A549 (cell line): ENCODE measurements at regions not wholly inside any gene's neighbourhood (a gene's known extent, or its start where the extent isn't known, plus 50 kb on each side); places are given as distances from the start of the nearest gene placed in this dataset.

ENCODE experiments used
- ATAC-seq, 2 experiments: fragments of 200-7000 bp in 1 of 2; fragments of >200 bp in 1 of 2; cut with Nextera tagmentation in 1 of 2; cut with Tn5 transposase in 1 of 2; 3 replicates each; pipeline versions ENCODE4 v1.8.0 to v1.9.1; 2018 to 2020; ENCODE audit warnings: mild to moderate bottlenecking in 1 of 2, moderate library complexity in 1 of 2
- CTCF ChIA-PET: fragments of 300-600 bp; sonication (Branson Sonifier 250); formaldehyde crosslinking; extraction: SDS; loops from one replicate; lab custom pipeline; 2021; ENCODE audit warnings: antibody characterized with exemption, inconsistent platforms; lab: Yijun Ruan, JAX
- POLR2A ChIA-PET: fragments of 350-600 bp; formaldehyde crosslinking; extraction: SDS; loops from one replicate; lab custom pipeline; 2021; ENCODE audit warnings: antibody characterized with exemption, inconsistent platforms; lab: Yijun Ruan, JAX
- DNase-seq, 2 experiments: peaks; one replicate each; pipeline versions ENCODE4 v3.0.0 to v3.0.0-alpha.2; 2011 to 2016; ENCODE audit warnings: low read depth in 1 of 2, low spot score in 1 of 2
- FAIRE-seq: peaks from 2 replicates; lab custom pipeline; 2011; peaks lifted over from hg19 to GRCh38; lab: Jason Lieb, UNC
- H3K27ac ChIP-seq, 2 experiments: fragments of >200 bp; sonication (Bioruptor Twin); formaldehyde crosslinking; 3 replicates each; pipeline ENCODE4 v1.5.1; 2016 to 2017
- H3K4me1 ChIP-seq: fragments of >200 bp; sonication (Bioruptor Twin); formaldehyde crosslinking; 3 replicates; pipeline ENCODE4 v1.6.1; 2016
- H3K4me2 ChIP-seq: fragments of >200 bp; sonication (Bioruptor Twin); formaldehyde crosslinking; 3 replicates; pipeline ENCODE4 v1.6.1; 2016
- H3K4me3 ChIP-seq: fragments of >200 bp; sonication (Bioruptor Twin); formaldehyde crosslinking; 3 replicates; pipeline ENCODE4 v1.5.1; 2016
- H3K9me3 ChIP-seq: fragments of >200 bp; sonication (Bioruptor Twin); formaldehyde crosslinking; 3 replicates; pipeline ENCODE4 v1.6.1; 2016
- CEBPB ChIP-seq, 2 experiments: fragments of >200 bp in 1 of 2; sonication (Bioruptor Twin) in 1 of 2; formaldehyde crosslinking in 1 of 2; IDR thresholded peaks; 2 replicates each; pipeline ENCODE4 v1.6.1; 2012 to 2016
- CTCF ChIP-seq: fragments of >200 bp; sonication (Bioruptor Twin); formaldehyde crosslinking; IDR thresholded peaks from 3 replicates; pipeline ENCODE4 v1.5.1; 2016
- EHMT2 ChIP-seq: fragments of 200-600 bp; sonication (generic); IDR thresholded peaks from 2 replicates; pipeline ENCODE4 v1.6.1; 2016; ENCODE audit warnings: antibody characterized with exemption, low read depth, mild to moderate bottlenecking, moderate library complexity
- ELK1 ChIP-seq: fragments of 150-350 bp; IDR thresholded peaks from 2 replicates; pipeline ENCODE4 v1.6.1; 2014; ENCODE audit warnings: low read depth, mild to moderate bottlenecking, low read length
- EP300 ChIP-seq, 2 experiments: fragments of >200 bp; sonication (Bioruptor Twin); formaldehyde crosslinking; IDR thresholded peaks; 2 replicates in 1 of 2; 3 replicates in 1 of 2; pipeline ENCODE4 v1.6.1; 2016 to 2017
- FOSB ChIP-seq: fragments of 250-450 bp; sonication (Bioruptor Pico); IDR thresholded peaks from 2 replicates; pipeline ENCODE4 v1.5.0; 2020; ENCODE audit warnings: mild to moderate bottlenecking, moderate library complexity
- GATA3 ChIP-seq: IDR thresholded peaks from 2 replicates; pipeline ENCODE4 v1.6.1; 2012; ENCODE audit warnings: borderline replicate concordance
- HDAC2 ChIP-seq: fragments of 200-600 bp; sonication (generic); IDR thresholded peaks from 2 replicates; pipeline ENCODE4 v1.6.1; 2016
- HEYL ChIP-seq: fragments of 250-450 bp; sonication (Bioruptor Pico); IDR thresholded peaks from 2 replicates; pipeline ENCODE4 v1.8.0; 2021; ENCODE audit warnings: mild to moderate bottlenecking, moderate library complexity
- HMGXB4 ChIP-seq: fragments of 250-450 bp; sonication (Bioruptor Pico); IDR thresholded peaks from 2 replicates; pipeline ENCODE4 v1.5.0; 2021; ENCODE audit warnings: mild to moderate bottlenecking, moderate library complexity, borderline replicate concordance
- HOXB13 ChIP-seq: fragments of 250-450 bp; sonication (Bioruptor Pico); IDR thresholded peaks from 2 replicates; pipeline ENCODE4 v1.5.0; 2020; ENCODE audit warnings: low read depth, mild to moderate bottlenecking, moderate library complexity
- HOXB5 ChIP-seq: fragments of 250-450 bp; sonication (Bioruptor Pico); IDR thresholded peaks from 2 replicates; pipeline ENCODE4 v1.5.0; 2020; ENCODE audit warnings: mild to moderate bottlenecking, moderate library complexity
- JUN ChIP-seq, 2 experiments: fragments of >200 bp; sonication (Bioruptor Twin); formaldehyde crosslinking; IDR thresholded peaks; 2 replicates in 1 of 2; 3 replicates in 1 of 2; pipeline ENCODE4 v1.6.1; 2016 to 2017
- KDM5A ChIP-seq: fragments of 200-600 bp; sonication (generic); IDR thresholded peaks from 2 replicates; pipeline ENCODE4 v1.6.1; 2016; ENCODE audit warnings: antibody characterized with exemption, mild to moderate bottlenecking
- MAZ ChIP-seq: fragments of 150-350 bp; IDR thresholded peaks from 2 replicates; pipeline ENCODE4 v1.6.1; 2014; ENCODE audit warnings: antibody characterized with exemption, low read depth, low read length, borderline replicate concordance
- NFE2L2 ChIP-seq: fragments of 150-350 bp; conservative IDR thresholded peaks from 2 replicates; pipeline ENCODE4 v1.6.1; 2014; ENCODE audit warnings: low read length
- NPAS2 ChIP-seq: fragments of 250-450 bp; sonication (Bioruptor Pico); IDR thresholded peaks from 2 replicates; pipeline ENCODE4 v1.8.0; 2022; ENCODE audit warnings: mild to moderate bottlenecking, moderate library complexity, borderline replicate concordance
- RARB ChIP-seq: fragments of 250-450 bp; sonication (Bioruptor Pico); IDR thresholded peaks from 2 replicates; pipeline ENCODE4 v1.8.0; 2021; ENCODE audit warnings: mild to moderate bottlenecking, moderate library complexity
- RCOR1 ChIP-seq: fragments of 150-350 bp; IDR thresholded peaks from 2 replicates; pipeline ENCODE4 v1.6.1; 2014; ENCODE audit warnings: antibody characterized with exemption, low read length, low read depth
- REST ChIP-seq: fragments of 200-600 bp; sonication (generic); IDR thresholded peaks from 2 replicates; pipeline ENCODE4 v1.6.1; 2016; ENCODE audit warnings: antibody characterized with exemption, mild to moderate bottlenecking, moderate library complexity
- TFCP2L1 ChIP-seq: fragments of 250-450 bp; sonication (Bioruptor Pico); IDR thresholded peaks from 2 replicates; pipeline ENCODE4 v1.5.0; 2021; ENCODE audit warnings: mild to moderate bottlenecking
- ZFP36 ChIP-seq: fragments of 450-650 bp; IDR thresholded peaks from 2 replicates; pipeline ENCODE4 v1.6.1; 2014; ENCODE audit warnings: borderline replicate concordance; ENCODE audit not compliant: partially characterized antibody
- WGBS: methylation state at CpG from one replicate; pipeline ENCODE4 v1.1.6; 2017; ENCODE audit errors: missing lambda C conversion rate; 5-methylcytosine and 5-hydroxymethylcytosine counted together
- TF ChIP-seq, protein P1 (sequence below): IDR thresholded peaks from 2 replicates; pipeline ENCODE4 v1.6.1; 2012
- TF ChIP-seq, protein P2 (sequence below): fragments of >200 bp; sonication (Bioruptor Twin); formaldehyde crosslinking; IDR thresholded peaks from 2 replicates; pipeline ENCODE4 v1.6.1; 2016

DNA sequence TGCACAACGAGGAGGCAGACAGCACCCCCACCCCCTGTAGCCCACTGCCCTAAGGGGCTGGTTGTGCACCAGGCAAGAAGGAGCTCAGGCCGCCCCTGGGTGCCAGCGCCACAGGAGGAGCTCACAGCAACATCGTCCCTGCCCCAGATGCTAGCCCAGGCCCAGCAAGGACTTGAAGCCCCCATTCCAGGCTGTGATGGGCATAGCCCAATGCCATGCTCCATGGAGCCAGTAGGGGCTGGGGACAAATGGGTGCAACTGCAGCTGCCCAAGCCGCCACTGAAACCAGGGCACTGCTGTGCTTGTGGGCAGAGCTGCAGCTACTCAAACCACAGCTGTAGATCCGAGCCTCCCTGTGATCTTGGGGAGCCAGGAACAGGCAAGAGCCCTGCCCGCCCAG lies 241.3 kb upstream of the GIMD1 start:
- H3K4me1 ChIP-seq: no peaks in the 10 kb centered on the region
- CTCF ChIA-PET: no interaction called here
- no peak for FAIRE-seq
- TF ChIP-seq, protein P1, sequence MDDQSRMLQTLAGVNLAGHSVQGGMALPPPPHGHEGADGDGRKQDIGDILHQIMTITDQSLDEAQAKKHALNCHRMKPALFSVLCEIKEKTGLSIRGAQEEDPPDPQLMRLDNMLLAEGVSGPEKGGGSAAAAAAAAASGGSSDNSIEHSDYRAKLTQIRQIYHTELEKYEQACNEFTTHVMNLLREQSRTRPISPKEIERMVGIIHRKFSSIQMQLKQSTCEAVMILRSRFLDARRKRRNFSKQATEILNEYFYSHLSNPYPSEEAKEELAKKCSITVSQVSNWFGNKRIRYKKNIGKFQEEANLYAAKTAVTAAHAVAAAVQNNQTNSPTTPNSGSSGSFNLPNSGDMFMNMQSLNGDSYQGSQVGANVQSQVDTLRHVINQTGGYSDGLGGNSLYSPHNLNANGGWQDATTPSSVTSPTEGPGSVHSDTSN: no peak
- TF ChIP-seq HOXB13 (no peak), EP300 (IDR thresholded peaks at IDR 0.05) (no peak), HEYL (no peak), RCOR1 (no peak), MAZ (no peak), RARB (CRISPR knock-in tag) (no peak), CEBPB (IDR thresholded peaks at IDR 0.05) (no peak)
- TF ChIP-seq, all 56 proteins: peak for 0
- Histone ChIP-seq H3K9me3 (no peaks in the 10 kb centered on the region), H3K4me3 (no peak overlapping the region), H3K27ac (no peak overlapping the region), H3K4me2 (no peak overlapping the region)
- POLR2A ChIA-PET: no interaction called here
- 0% methylated on average over 2 of the region's 7 CpGs for WGBS
- DNase-seq: no peak
- ATAC-seq: no peak

DNA sequence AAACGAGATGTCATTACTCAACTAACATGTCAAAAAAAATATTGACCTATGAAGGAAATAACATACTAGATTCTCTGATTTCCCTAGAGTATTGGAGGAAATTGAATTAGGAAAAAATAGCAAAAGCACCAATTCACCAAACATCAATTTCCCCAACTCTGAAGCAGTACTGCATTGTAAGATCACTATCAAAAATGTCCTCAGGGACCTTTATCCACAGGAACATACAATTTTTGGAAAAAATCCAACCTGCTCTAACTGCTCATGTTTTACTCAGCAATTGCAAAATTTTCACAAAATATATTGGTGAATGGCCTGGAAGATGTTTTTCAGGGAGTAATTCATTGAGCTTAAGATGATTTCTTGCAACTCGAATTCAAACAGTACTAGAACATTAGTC lies 239.0 kb upstream of the GIMD1 start:
- ChIA-PET POLR2A (no interaction called here), CTCF (no interaction called here)
- Histone ChIP-seq H3K27ac (no peak overlapping the region), H3K4me3 (no peak overlapping the region), H3K4me1 (no peaks in the 10 kb centered on the region), H3K4me2 (no peak overlapping the region), H3K9me3 (no peaks in the 10 kb centered on the region)
- FAIRE-seq (no peak), ATAC-seq (no peak), DNase-seq (no peak)
- WGBS: 27% methylated on average over 2 of the region's 2 CpGs
- TF ChIP-seq EHMT2 (no peak), KDM5A (no peak), MAZ (no peak), FOSB (CRISPR knock-in tag) (no peak), GATA3 (no peak), CTCF (no peak), ELK1 (no peak), HDAC2 (no peak), TFCP2L1 (no peak), HOXB5 (CRISPR knock-in tag) (no peak), HOXB13 (no peak), EP300 (IDR thresholded peaks at IDR 0.05) (no peak), ZFP36 (no peak), RCOR1 (no peak)
- TF ChIP-seq, protein P2, sequence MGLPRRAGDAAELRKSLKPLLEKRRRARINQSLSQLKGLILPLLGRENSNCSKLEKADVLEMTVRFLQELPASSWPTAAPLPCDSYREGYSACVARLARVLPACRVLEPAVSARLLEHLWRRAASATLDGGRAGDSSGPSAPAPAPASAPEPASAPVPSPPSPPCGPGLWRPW: no peak

- POLR2A ChIA-PET: no interaction called here
- WGBS: no CpG with 5 or more reads among the region's 4 CpGs
- CTCF ChIA-PET: no interaction called here
- Histone ChIP-seq H3K4me1 (no peaks in the 10 kb centered on the region), H3K27ac (no peak overlapping the region), H3K4me3 (no peak overlapping the region), H3K9me3 (no peaks in the 10 kb centered on the region), H3K4me2 (no peak overlapping the region)
- FAIRE-seq: no peak
- ATAC-seq: no peak
- no peak for DNase-seq
- TF ChIP-seq GATA3: no peak
- no peak for TF ChIP-seq NPAS2 (CRISPR knock-in tag)
- TF ChIP-seq HOXB13: no peak
- TF ChIP-seq REST: no peak
- no peak for TF ChIP-seq HMGXB4 (CRISPR knock-in tag)
- TF ChIP-seq NFE2L2: no peak
- no peak for TF ChIP-seq JUN (IDR thresholded peaks at IDR 0.05)
These were observed 235.9 kb upstream of the GIMD1 start for GRCh38 chr4:106604319-106605051.
